Ectodermal cell (in vitro differentiated cells): ENCODE measurements at regions not wholly inside any gene's neighbourhood (a gene's known extent, or its start where the extent isn't known, plus 50 kb on each side); places are given as distances from the start of the nearest gene placed in this dataset.
"Not testable (repeated sequence)": the region's sequence is repeated elsewhere in the genome, so short reads cannot be mapped to it uniquely, and the experiment has no call there.

Experiments used
- H3K27ac ChIP-seq: 2 replicates; pipeline ENCODE4 v1.7.0; 2013; ENCODE audit warnings: mild to moderate bottlenecking, low read depth, low read length; ENCODE audit not compliant: insufficient read depth, poor library complexity, severe bottlenecking
- H3K27me3 ChIP-seq: 2 replicates; pipeline ENCODE4 v1.7.0; 2013; ENCODE audit warnings: mild to moderate bottlenecking, low read length; ENCODE audit not compliant: insufficient read depth, control insufficient read depth, poor library complexity, severe bottlenecking
- H3K36me3 ChIP-seq: one replicate; pipeline ENCODE4 v1.7.0; 2013; ENCODE audit warnings: low read length; ENCODE audit not compliant: control insufficient read depth, insufficient read depth
- H3K4me1 ChIP-seq: one replicate; pipeline ENCODE4 v1.7.0; 2013; ENCODE audit warnings: low read length; ENCODE audit not compliant: control insufficient read depth, insufficient read depth
- H3K4me3 ChIP-seq: 2 replicates; pipeline ENCODE4 v1.7.0; 2013; ENCODE audit warnings: low read depth, low read length, control low read depth; ENCODE audit not compliant: insufficient read depth
- H3K9me3 ChIP-seq: 2 replicates; pipeline ENCODE4 v1.7.0; 2013; ENCODE audit warnings: mild to moderate bottlenecking, low read length, moderate library complexity; ENCODE audit not compliant: control insufficient read depth
- WGBS, 2 experiments: methylation state at CpG; one replicate each; pipeline ENCODE4 v1.1.7; 2013; ENCODE audit warnings: missing lambda C conversion rate in 2 of 2; 5-methylcytosine and 5-hydroxymethylcytosine counted together

DNA sequence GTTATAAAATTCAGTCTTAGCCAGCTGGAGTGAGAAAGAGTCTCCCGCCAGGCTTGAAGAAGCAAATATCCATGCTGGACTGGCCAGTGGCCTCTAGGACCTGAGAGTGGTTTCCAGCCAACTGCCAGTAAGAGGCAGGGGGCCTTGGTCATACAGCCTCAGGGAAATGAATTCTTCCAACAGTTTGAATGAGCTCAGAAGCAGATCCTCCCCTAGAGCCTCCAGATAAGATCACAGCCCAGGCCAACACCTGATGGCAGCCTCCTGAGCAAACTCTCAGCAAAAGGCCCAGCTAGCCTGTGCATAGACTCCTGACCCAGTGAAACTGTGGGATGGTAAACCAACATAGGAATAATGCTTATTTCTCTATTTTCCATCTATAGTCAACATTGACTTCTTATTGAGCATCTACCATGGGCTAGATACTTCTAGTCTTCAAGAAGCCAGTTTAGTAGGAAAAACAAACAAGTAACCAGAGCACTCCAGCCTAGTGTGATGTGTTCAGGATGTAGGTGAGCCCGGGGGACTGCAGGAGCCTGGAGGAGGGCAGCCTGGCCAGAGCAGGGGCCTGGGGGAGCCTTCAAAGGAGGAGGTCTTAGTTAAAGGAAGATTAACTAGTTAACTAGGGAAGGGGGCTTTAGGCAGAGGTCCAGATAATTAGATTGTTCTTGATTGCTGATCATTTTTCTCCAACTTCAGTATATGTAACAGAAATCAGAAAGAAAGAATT, 115.4 kb upstream of the ADO start:
- H3K36me3 ChIP-seq, result no peaks in the 10 kb centered on the region
- peaks cover 5% of the 10 kb centered on the region for H3K27me3 ChIP-seq
- no peaks in the 10 kb centered on the region for H3K9me3 ChIP-seq
- no peak overlapping the region for H3K4me3 ChIP-seq
- 81 to 82% methylated on average over 2 of the region's 2 CpGs for WGBS, 2 experiments
- no peaks in the 10 kb centered on the region for H3K4me1 ChIP-seq
- no peak overlapping the region for H3K27ac ChIP-seq

DNA sequence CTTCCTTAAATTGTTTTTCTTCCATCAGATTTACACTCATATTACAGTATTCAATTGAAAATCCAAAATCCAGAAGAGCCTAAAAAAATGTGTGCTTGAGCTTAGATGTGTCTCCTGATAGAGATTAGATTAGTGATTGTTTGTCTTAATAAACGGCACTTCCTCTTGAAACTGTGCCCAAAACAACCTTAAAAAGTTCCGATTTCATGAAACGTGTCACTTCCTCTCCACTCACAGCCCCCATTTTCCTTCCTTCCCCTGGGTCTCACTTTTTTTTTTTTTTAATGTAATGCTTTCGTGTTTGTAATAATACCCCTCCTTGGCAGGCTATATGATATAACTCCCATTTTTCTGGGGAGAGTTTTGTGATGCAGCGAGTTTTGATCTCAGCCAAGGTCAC, 114.8 kb upstream of the ADO start:
- peaks cover 5% of the 10 kb centered on the region for H3K27me3 ChIP-seq
- no peaks in the 10 kb centered on the region for H3K36me3 ChIP-seq
- WGBS, 2 experiments, result 88 to 94% methylated on average over 3 to 4 of the region's 5 CpGs
- H3K4me3 ChIP-seq, result no peak overlapping the region
- H3K9me3 ChIP-seq, result no peaks in the 10 kb centered on the region
- no peak overlapping the region for H3K27ac ChIP-seq
- no peaks in the 10 kb centered on the region for H3K4me1 ChIP-seq

DNA sequence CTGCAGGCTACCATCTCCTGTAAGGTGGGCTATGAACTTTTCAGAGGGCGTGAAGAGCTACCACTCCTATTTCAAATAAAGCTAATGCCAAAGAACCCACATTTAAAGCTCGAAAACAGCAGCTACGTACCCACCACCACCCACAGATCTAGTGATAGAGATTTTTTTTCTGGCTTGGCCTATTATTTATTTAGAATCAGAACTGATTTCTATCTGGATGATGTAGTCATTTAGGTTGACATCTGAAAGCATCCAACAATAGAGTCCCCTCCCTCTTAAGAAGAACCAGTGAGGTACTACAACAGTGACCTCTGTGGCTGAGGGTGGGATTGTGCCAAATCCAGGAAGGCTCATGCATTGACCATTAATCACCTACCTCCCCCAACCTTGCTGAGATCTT, 113.8 kb upstream of the ADO start:
- Histone ChIP-seq H3K9me3 (no peaks in the 10 kb centered on the region), H3K27me3 (peaks cover 5% of the 10 kb centered on the region), H3K4me1 (no peaks in the 10 kb centered on the region), H3K4me3 (no peak overlapping the region), H3K27ac (no peak overlapping the region), H3K36me3 (no peaks in the 10 kb centered on the region)
- 88 to 100% methylated on average over 1 to 3 of the region's 3 CpGs for WGBS, 2 experiments

DNA sequence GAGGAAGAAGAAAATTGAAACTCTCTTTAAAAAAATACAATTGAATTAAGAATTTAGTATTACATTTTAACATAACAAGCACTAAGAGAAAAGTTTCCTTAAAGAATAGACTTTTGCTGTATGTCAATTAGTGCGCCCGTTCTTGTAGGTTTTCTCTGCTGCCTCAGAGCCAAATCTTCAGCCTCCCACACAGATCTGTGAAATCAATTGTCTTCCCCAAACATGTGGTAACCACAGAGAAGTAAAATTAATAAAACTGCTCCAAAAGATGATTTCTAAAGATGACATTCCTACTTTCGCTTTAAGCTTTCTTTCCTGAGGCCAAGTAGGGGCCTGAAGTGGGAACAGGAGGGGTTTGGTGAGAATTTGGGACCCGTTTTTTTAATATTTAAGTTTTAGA, 113.2 kb upstream of the ADO start:
- H3K27me3 ChIP-seq, result peaks cover 5% of the 10 kb centered on the region
- H3K36me3 ChIP-seq, result no peaks in the 10 kb centered on the region
- no peaks in the 10 kb centered on the region for H3K9me3 ChIP-seq
- H3K27ac ChIP-seq, result no peak overlapping the region
- 64 to 67% methylated on average over 4 of the region's 4 CpGs for WGBS, 2 experiments
- H3K4me3 ChIP-seq, result no peak overlapping the region
- H3K4me1 ChIP-seq, result no peaks in the 10 kb centered on the region

DNA sequence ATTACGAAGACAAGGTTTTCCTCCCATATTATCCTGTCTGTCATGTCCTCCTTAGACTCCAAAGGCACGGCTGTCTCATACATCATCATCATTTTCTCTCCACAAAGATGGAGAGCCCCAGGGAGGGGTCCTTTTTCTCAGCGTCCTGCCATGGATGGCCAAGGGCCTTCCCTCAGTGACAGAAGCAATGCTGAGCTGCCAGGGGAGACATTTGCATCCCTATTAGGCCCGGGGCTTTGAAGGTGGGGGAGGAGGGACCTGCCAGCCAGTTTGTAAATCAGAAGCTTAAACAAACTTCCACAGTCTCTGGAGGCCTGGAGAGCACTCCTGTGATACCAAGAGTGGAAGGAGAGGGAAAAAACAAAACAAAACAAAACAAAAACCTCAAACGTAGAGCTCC, 112.4 kb upstream of the ADO start:
- no peaks in the 10 kb centered on the region for H3K4me1 ChIP-seq
- no peak overlapping the region for H3K4me3 ChIP-seq
- 22 to 27% methylated on average over 4 to 5 of the region's 5 CpGs for whole genome bisulfite sequencing, 2 experiments
- no peak overlapping the region for H3K27ac ChIP-seq
- no peaks in the 10 kb centered on the region for H3K36me3 ChIP-seq
- H3K9me3 ChIP-seq, result no peaks in the 10 kb centered on the region
- peaks cover 5% of the 10 kb centered on the region for H3K27me3 ChIP-seq

DNA sequence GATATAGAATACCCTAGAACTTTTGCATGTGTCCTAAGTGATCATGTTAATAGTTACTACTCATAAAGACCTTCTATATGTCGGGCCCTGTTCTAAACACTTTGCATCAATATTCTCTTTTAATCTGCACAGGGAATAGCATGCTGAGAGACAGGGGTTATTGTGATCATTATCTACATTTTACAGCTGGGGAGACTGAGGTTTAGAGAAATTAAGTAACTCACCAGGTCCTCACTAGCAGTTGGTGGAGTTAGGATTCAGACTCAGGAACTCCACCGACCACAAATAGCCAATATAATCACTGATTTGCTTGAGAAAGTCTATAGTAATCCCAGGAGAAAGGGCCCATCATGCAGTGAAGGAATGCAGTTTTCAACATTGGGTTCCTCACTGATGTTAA, 111.2 kb upstream of the ADO start:
- Histone ChIP-seq H3K27ac (no peak overlapping the region), H3K27me3 (peaks cover 5% of the 10 kb centered on the region), H3K36me3 (no peaks in the 10 kb centered on the region), H3K4me1 (no peaks in the 10 kb centered on the region), H3K4me3 (no peak overlapping the region), H3K9me3 (no peaks in the 10 kb centered on the region)
- WGBS, 2 experiments, result 76% methylated on average over 2 of the region's 2 CpGs; no CpG with 5 or more reads in 1 of the 2 experiments

DNA sequence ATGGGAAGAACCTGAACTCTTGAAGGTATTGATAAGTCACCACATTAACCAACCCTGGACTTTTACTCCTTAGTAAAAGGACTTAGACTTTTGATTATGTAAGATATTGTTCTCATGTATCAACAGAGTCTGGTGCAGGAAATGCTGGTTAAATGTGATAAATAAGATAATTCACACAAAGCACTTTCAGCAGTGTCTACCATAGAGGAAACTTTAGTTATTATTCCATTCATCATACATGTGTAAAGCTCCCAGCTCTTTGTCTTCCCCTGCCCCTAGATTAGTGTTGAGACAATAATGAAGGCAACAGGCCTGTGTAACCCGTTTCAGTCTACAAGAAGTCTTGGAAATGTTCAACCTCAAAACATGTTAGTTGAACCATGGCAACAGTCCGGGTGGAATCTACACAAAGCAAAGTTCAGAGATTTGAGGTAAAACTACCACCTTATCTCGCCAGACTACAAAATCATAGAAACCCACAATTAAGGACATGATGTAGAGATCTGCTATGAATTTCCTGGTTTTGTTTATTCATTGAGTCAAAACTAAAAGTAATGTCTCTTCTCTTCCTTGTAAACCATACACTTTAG, 109.9 kb upstream of the ADO start:
- 90 to 92% methylated on average over 2 to 3 of the region's 3 CpGs for whole genome bisulfite sequencing, 2 experiments
- H3K27ac ChIP-seq, result no peak overlapping the region
- H3K4me3 ChIP-seq, result no peak overlapping the region
- peaks cover 5% of the 10 kb centered on the region for H3K27me3 ChIP-seq
- H3K4me1 ChIP-seq, result no peaks in the 10 kb centered on the region
- no peaks in the 10 kb centered on the region for H3K36me3 ChIP-seq
- H3K9me3 ChIP-seq, result no peaks in the 10 kb centered on the region

DNA sequence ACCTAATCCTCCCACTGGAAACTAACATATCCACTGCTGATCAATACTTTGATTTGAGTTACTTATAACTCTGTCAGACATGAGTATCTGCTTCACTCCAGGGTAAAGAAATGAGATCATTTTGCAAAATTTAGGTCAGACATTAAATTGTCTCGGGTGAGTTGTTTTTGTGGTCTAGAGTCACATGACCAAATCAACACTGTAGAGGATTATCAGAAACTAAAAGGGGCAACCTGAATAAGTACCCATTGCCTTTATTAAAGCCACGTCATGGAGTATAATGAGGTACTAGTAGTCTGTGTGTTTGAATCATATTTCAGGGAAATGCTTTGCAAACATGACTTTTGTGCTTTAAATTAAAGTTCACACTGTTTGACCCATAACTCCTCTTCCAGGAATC, 107.7 kb upstream of the ADO start:
- Histone ChIP-seq H3K27ac (no peak overlapping the region), H3K9me3 (no peaks in the 10 kb centered on the region), H3K36me3 (no peaks in the 10 kb centered on the region), H3K27me3 (peaks cover 5% of the 10 kb centered on the region), H3K4me1 (no peaks in the 10 kb centered on the region), H3K4me3 (no peak overlapping the region)
- 92 to 100% methylated on average over 2 of the region's 2 CpGs for WGBS, 2 experiments

DNA sequence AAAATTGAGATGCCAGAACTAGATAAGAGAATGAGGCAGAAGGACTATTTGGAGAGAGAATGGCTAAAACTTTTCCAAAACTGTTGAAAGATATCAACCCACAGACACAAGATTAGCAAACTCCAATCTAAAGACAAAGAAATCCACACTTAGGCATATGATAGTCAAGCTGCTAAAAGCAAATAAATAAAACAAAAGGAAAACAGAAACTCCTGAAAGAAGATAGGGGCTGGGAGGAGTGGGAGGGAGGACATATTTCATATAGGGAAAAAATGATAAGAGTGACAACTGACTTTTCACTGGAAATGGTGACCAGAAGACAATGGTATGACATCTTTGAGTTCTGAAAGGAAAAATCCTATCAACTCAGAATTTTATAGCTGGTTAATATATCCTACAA, 105.4 kb upstream of the ADO start:
- no peaks in the 10 kb centered on the region for H3K27me3 ChIP-seq
- H3K27ac ChIP-seq, result no peak overlapping the region
- H3K4me1 ChIP-seq, result no peaks in the 10 kb centered on the region
- no peaks in the 10 kb centered on the region for H3K36me3 ChIP-seq
- no peak overlapping the region for H3K4me3 ChIP-seq
- H3K9me3 ChIP-seq, result no peaks in the 10 kb centered on the region

DNA sequence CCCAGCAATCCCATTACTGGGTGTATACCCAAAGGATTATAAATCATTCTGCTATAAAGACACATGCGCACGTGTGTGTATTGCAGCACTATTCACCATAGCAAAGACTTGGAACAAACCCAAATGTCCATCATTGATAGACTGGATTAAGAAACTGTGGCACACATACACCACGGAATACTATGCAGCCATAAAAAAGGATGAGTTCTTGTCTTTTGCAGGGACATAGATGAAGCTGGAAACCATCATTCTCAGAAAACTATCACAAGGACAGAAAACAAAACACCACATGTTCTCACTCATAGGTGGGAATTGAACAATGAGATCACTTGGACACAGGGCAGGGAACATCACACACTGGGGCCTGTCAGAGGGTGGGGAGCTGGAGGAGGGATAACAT, 100.4 kb upstream of the ADO start:
- WGBS, 2 experiments, result 82 to 94% methylated on average over 3 of the region's 3 CpGs
- H3K4me3 ChIP-seq, H3K9me3 ChIP-seq, H3K36me3 ChIP-seq, H3K4me1 ChIP-seq, H3K27ac ChIP-seq, H3K27me3 ChIP-seq: not testable (repeated sequence)
